PFSK-1 (cell line): ENCODE measurements at regions not wholly inside any gene's neighbourhood (a gene's known extent, or its start where the extent isn't known, plus 50 kb on each side); places are given as distances from the start of the nearest gene placed in this dataset.

ENCODE experiments used
- FOXP2 ChIP-seq: optimal IDR thresholded peaks from 2 replicates; pipeline ENCODE3; 2011; ENCODE audit warnings: borderline replicate concordance, control low read depth, inconsistent platforms; ENCODE audit not compliant: insufficient read depth; ENCODE audit errors: extremely low read length, extremely low read depth
- POLR2AphosphoS5 ChIP-seq: IDR thresholded peaks from 2 replicates; pipeline ENCODE4 v1.6.1; 2012; ENCODE audit warnings: low read depth, mild to moderate bottlenecking, control low read depth, low read length, moderate library complexity
- REST ChIP-seq, 2 experiments: IDR thresholded peaks; 2 replicates each; pipeline versions ENCODE4 v1.6.1 to v1.8.0; 2011 to 2012; ENCODE audit warnings: low read depth in 2 of 2, low read length in 2 of 2, control low read depth in 1 of 2, inconsistent platforms in 1 of 2, mild to moderate bottlenecking in 1 of 2, moderate library complexity in 1 of 2; ENCODE audit not compliant: insufficient read depth in 1 of 2
- SIN3A ChIP-seq: IDR thresholded peaks from 2 replicates; pipeline ENCODE4 v1.6.1; 2012; ENCODE audit warnings: mild to moderate bottlenecking, low read length, moderate library complexity, borderline replicate concordance; ENCODE audit not compliant: insufficient read depth
- TAF1 ChIP-seq: IDR thresholded peaks from 2 replicates; pipeline ENCODE4 v1.6.1; 2012; ENCODE audit warnings: low read length, control low read depth, borderline replicate concordance; ENCODE audit not compliant: insufficient read depth

GRCh38 chr7:152587366-152587765 is 88.6 kb downstream of the XRCC2 start:
- no peak for TF ChIP-seq POLR2AphosphoS5
- no peak for TF ChIP-seq REST (IDR thresholded peaks at IDR 0.05; ENCODE audit: insufficient read depth in 1 of 2, low read depth in 2 of 2, low read length in 2 of 2)
- no peak for TF ChIP-seq TAF1
- TF ChIP-seq SIN3A, result no peak
- TF ChIP-seq FOXP2, result no peak
